Medulla oblongata (tissue), 1 donor: ENCODE measurements at regions not wholly inside any gene's neighbourhood (a gene's known extent, or its start where the extent isn't known, plus 50 kb on each side); places are given as distances from the start of the nearest gene placed in this dataset.
A peak's percentile ranks its signal among the peaks of the same experiment; 100 is the strongest.
"Not testable (repeated sequence)": the region's sequence is repeated elsewhere in the genome, so short reads cannot be mapped to it uniquely, and the experiment has no call there.

ENCODE experiments used
- DNase-seq: peaks from one replicate; pipeline ENCODE4 v3.0.0-alpha.2; 2015; ENCODE audit errors: extremely low spot score

DNA sequence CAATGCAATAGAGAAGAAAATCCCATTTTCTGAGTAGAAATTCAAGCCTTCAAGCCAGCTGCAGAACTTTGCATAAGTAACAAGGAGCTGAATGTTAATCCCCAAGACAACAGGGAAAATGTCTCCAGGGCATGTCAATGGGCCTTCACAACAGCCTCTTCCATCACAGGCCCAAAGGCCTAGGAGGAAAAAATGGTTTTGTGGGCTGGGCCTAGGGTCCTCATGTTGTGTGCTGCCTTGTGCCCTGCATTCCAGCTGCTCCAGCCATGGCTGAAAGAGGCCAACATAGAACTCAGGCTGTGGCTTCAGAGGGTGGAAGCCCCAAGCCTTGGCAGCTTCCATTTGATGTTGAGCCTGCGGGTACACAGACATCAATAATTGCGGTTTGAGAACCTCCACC is 1208.8 kb downstream of the PLA2G4A start:
- DNase-seq, result not testable (repeated sequence)

DNA sequence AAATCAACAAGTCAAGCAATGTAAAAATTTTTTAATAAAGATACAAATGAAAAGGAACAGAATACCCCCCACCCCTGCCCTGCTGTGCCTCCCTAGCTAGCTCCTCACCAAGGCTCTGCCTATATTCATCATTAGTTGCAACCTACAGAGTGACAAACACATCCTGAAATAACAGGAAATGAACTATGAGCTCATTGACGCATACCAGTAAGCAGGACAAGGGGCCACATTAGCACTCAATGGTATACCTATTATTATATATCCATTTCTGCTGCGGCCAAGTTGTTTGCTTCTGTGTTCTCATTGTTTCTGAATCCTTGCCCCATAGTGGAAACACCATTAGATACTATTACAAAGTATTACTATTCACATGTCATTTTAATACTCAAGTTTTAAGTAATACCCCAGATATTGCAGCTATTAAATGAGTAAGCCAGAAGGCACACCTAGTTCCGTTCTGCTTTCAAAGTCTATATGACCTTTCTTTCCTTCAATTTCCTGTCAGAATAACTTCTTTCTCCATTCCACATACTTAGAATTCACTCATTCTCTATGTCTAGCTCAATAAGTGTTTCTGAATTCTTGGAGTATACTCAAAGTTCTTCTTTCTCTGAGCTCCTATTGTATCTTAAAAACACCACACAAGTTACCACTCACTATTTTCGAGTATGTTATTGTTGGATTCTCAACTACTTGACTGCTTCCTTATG is 1214.9 kb downstream of the PLA2G4A start:
- no peak for DNase-seq

DNA sequence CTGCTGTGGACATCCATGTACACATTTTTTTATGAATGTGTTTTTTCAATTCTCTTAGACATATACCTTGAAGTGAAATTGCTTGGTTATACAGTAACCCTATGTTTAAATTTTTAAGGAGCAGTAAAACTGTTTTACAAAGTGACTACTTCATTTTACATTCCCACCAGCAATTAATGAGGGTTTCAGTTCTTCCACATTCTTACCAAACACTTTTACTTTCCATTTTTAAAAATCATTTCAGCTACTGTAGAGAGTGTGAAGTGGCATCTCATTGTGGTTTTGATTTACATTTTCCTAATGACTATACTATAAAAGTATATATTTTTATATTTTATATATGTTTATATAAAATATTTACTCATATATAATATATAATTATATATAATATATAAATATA is 1221.5 kb downstream of the PLA2G4A start:
- no peak for DNase-seq

DNA sequence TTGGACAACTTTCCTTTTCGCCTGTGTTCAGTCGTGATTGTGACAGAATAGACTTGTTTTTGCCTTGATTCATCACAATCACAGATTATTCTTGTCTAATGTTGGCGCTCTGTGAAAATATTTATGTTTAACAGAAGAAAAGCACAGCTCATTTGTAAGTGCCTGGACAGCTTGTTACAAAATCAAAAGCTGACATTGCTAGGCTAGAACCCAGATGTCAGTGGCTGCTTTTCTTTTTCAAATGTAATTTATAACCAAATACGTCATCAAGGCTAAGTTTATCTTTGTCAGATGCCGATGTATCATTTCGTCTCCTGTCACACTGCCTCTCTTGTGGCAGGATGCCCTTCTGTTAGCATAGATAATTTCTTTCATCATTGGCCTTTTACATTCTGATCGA is 1227.3 kb downstream of the PLA2G4A start:
- DNase-seq, result no peak

DNA sequence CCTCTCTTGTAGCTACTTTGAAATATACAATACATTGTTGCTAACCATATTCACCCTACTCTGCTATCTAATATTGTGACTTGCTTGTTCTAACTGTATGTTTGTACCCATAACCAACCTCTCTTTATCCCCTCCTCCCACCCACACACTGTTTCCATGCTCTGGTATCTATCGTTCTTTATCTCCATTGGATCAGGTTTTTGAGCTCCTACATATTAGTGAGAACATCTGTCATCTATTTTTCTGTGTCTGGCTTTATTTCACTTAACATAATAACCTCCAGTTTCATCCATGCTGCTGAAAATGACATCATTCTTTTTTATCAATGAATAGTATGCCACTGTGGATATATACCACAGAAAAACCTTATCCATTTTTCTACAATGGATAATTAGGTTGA is 1230.1 kb downstream of the PLA2G4A start:
- no peak for DNase-seq

DNA sequence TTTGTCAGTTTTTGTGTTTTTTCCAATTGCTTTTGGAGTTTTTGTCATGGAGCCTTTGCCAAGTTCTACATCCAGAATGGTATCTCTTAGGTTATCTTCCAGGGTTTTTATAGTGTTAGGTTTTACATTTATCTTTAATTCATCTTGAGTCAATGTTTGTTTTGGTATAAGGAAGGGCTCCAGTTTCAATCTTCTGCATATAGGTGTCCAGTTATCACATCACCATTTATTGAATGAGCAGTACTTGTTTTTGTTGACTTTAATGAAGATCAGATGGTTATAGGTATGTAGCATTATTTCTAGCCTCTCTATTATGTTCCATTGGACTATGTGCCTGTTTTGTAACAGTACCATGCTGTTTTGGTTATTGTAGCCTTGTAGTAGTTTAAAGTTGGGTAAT is 1233.1 kb downstream of the PLA2G4A start:
- no peak for DNase-seq

DNA sequence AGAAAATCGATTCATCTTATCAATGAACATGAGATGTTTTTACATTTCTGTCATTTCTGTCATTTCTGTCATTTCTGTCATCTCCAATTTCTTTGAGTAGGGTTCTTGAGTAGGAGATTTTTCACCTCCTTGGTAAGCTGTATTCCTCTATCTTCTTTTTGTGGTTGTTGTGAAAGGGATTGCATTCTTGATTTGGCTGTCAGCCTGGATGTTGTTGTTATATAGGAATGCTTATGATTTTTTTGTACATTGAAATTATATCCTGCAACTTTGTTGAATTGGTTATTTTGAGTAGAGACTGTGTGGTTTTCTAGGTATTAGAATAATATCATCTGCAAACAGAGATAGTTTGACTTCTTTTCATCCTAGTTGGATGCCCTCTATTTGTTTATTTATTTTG is 1233.7 kb downstream of the PLA2G4A start:
- no peak for DNase-seq

DNA sequence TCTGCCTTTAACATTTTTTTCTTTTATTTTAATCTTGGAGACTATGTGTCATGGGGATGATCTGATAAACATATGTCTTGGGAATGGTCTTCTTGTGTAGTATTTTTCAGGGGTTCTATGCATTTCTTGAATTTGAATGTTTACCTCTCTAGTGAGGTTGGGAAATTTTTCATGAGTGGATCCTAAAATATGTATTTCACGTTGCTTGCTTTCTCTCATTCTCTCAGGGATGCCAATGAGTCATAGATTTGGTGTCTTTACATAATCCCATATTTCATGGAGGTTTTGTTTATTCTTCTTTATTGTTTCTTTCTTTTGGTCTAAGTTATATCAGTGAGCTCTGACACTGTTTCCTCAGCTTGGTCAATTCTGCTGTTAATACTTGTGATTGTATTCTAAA is 1237.2 kb downstream of the PLA2G4A start:
- DNase-seq, result no peak

DNA sequence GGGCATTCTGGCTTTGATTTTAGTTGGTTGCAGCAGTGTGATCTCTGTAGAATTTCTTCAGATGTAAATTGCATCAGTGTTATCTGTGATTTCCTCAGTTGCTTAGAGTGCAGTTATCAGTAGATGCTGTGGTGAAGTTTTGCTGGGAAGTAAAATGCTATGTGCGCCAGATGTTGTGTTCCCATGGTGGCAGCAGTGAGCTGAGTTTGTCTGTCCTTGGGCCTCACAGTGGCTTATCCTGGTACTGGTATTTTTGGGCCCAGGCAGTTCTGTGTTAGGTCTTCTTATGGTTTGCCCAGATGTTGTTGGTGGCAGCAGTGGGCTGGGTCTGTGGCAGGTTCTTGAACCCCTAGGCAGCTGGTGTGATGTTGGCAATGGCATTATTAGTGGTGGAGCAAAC is 1242.1 kb downstream of the PLA2G4A start:
- no peak for DNase-seq

DNA sequence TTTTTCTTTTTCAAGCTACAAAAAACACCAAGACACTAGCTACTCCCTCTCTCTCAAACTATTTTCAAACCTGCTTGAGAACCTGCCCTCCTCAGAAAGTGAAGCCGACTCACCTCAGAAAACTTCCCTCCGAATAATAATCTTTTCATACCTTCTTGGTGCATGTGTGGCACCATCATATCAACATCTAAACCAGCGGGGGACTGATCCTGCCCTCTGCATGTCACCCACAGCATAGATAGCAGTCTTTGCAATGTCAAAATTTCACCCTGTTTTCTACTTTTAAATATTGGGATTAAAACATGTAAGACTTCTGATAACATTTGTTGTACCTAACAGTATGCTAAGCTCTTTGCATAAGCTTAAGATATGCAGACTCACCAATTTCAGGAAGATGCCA is 1260.3 kb downstream of the PLA2G4A start:
- DNase-seq, result no peak

DNA sequence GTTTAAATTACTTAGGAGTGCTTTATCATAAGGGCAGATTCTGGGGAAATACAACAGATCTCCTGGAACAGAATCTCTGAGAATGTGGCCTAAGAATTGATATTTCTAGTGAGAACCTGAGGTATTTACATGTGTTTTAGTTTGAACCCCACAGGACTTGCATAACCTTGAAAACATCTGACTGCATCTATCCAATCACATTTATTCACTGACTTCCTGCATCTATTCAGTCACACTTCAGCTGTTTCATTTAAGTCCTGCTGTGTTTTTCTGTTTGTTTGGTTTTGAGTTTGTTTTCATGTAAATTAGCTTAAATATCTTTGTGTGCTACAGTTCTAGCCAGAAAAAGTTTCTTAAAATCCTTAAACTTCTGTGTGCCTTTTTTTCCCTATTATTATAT is 1260.7 kb downstream of the PLA2G4A start:
- no peak for DNase-seq

DNA sequence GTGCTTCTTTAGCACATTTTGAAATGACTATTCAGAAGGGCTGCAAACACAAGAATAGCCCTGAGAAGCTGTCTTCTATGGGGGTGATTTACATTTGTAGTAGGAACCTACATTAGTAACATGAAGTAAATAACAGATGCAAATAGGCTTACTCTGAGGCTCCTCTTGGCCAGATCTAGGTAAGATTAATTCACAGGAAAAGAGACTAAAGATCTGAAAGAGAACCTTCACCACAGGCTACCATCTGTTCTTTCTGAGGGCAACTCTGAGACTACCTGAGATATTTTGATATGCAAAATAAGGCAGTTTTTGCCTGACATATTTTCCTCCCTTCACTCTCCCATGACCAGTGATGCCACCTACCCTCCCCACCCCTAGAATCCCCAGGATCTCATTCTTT is 1267.8 kb downstream of the PLA2G4A start:
- no peak for DNase-seq

DNA sequence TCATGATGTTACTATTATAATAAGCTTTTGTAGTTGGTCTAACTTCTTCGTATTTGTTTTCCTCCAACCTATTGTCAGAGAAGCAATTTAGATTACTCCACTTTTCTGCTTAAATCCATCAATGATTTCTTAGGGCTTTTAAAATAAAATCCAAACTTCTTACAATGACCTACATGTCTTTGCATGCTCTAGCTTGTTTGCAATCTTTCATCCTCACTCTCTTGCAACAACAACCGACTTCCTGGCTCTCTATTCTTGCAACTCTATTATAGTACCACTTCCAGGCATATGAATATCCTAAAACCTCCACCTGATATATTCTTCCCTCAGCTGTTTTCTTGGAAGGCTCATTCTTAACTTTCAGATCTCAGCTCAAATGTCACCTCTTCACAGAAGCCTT is 1288.7 kb downstream of the PLA2G4A start:
- no peak for DNase-seq

DNA sequence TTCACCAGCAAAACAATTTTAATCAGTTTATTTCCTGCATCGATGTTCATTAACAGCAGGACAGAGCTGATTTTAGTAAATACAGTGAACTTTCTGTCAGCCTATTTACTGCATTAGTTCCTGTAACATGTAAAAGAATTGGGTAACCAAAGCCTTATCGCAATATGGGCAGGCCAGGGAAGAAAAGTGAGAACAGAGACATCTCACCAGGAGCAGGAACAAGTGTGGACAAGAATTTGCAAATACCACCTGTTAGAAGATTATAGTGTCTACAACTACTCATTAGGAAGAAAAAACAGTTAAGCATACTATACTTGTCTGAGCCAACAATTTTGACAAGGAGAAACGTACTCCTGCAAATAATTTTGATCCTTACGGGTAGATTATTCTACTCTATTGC is 1293.9 kb downstream of the PLA2G4A start:
- no peak for DNase-seq

DNA sequence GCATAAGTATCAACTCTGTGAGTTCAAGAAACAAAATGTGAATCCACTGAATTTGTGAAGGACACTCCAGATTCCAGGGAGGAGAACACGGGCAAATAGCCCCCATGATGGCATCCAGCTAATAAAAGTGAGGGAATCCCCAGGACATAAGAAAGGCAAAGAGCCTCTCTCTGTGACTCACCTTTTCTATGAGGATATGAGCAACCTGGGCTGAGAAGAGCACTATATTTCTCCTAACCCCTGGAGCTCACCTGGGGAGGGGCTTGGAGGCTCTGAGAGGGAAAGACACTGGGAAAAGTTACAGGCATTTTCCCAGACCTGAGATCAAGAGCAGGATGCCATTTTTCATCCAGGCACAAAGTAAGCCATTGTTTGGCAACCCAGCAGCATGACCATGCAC is 1298.8 kb downstream of the PLA2G4A start:
- no peak for DNase-seq

DNA sequence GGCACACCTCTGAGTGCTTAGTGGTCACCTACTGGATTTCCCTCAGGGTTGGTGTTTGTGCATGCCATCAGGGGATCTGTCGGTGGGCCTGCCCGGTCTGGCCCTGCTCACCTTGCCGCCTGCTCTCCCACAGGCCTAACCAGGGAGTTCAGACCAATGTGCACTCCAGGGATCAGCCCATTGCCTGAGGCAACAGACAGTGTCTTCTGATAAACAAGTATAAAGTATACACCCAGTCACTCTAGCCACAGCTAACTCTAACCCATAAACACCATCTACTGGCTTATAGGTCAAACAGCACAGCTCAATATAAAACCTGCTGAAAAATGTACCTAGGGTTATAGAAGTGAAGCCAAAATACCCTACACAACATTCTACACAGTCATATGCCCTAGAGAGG is 1300.0 kb downstream of the PLA2G4A start:
- DNase-seq, result no peak

DNA sequence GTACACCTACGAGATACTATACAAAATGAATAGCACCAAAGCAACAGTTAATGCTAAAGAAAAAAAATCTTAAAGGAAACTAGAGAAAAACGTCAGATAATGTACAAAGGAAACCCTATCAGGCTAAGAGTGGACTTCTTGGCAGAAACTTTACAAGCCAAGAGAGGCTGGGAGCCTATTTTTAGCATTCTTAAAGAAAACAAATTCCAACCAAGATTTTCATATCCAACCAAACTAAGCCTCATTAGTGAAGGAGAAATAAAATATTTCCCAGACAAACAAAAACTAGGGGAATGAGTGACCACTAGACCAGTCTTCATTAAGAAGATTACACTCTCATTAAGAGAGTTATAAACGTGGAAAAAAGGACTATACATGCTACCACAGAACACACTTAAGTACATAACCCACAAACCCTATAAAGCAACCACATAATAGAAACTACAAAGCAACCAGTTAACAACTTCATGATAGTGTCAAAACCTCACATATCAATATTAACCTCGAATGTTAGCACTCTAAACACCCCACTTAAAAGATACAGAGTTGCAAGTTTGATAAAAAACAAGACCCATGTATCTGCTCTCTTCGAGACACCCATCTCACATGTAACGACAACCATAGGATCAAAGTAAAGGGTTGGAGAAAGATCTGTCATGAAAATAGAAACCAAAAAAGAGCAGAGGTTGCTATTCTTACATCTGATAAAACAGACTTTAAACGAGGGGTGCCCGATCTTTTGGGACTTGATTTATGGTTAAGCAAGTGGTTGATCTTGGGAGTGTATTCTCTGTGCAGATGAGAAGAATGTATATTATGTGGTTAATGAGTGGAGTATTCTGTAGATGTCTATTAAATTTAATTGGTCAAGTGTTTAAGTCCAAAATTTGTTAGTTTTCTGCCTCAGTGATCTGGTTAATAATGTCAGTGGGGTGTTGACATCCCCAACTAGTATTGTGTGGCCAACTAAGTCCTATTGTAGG is 1301.4 kb downstream of the PLA2G4A start:
- DNase-seq, result no peak

DNA sequence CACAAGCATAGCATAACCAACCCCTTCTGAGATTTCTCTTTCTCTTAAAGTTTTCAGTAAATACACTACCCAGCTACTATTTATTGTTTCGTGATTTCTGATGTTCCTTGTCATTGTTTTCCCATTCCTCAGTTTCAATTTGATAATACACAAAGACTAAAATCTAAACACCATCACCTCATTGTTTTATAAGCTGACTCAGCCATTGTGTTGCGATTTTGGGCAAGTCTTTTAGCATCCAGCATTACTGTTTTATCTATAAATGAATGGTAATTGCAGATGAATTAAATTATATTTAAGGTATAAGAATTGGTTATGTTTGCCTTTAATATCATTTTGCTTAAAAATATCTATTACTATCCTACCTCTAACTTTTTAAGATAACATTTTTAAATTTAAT is 1308.5 kb downstream of the PLA2G4A start:
- DNase-seq, result no peak

DNA sequence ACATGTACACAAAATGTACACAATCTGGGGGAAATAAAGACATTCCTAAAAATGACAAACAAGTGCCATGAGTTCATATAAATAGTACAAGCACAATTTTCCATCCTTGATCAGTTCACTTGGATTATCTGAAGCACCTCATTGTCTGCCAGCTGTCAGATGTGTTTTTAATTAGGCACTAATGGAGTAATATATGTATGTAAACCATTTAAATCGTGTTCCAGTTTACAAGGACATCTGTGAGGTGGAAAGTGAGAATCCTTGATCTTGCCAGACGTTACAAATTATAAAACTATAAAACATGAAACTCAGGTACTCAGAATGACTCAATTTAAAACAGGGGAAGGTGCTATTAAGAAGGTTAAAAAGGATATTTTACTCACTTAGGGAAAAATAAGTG is 1312.2 kb downstream of the PLA2G4A start:
- DNase-seq, result no peak

DNA sequence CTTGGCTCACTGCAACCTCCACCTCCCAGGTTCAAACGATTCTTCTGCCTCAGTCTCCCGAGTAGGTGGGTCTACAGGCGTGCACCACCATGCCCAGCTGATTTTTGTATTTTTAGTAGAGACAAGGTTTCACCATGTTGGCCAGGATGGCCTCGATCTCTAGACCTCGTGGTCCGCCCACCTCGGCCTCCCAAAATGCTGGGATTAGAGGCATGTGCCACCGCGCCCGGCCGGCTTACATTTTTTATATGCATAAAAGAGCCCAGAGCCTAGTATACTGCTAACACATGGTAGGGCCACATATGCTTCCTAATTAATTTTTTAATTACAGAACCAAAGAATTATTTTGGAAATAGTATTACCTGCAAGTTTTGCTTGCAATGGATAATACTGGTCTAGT is 1325.4 kb downstream of the PLA2G4A start:
- DNase-seq, result no peak

DNA sequence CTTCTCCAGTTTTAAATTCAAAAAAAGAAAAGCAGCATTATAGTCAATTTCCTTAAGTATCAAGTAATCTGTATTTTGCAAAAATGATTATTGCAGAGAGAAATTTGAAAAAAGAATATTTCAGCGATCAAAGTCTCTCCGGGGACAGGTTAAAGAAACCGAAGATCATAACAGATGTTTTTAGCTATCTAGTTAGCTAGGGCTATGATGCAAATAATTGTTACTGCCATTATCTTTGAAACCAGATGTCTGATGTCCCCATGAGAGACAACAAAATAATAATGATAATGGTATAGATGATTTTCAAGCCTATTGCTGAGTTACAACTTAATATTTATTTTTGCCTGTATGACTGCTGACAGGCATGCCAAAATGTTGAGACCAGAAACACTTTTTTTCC is 1326.0 kb downstream of the PLA2G4A start:
- DNase-seq, result no peak

DNA sequence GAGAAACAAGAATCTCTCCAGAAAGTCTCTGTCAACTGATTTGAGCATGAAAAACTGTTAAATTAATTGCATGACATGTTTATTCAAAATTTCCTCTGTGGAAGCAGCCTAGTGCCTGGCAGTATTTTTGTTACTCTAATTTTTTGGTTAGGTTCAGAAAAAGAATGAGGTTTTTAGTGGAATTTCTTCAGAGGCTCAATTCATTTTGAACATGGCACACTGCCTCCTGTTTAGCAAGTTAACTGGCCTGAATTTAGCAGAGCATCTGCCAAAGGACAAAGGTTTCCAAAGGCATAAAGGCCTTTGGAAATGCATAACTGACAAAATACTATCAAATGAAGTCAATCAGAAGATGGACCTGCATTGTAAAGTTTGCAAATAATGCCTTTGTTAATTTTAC is 1326.5 kb downstream of the PLA2G4A start:
- peak; percentile 48 for DNase-seq

DNA sequence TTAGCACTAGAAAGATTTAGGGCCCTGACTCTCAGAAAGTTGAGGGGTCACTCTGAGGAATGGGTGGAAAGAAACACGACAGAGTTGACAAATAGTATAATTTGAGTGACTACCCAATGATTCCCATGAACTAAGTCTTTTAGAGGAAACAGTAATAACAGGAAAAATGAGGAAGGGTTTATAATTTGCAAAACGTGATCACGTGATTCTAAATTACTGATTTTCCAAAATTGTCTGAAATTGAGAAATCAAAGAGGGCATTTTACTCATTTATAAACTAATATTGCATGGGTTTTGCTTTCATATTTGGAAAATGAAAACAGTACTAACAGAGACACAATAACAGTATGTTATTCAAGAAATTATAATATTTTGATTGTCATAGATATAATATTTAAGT is 1335.7 kb downstream of the PLA2G4A start:
- DNase-seq, result no peak
